Right lobe of liver (tissue), 6 donors: ENCODE measurements at regions not wholly inside any gene's neighbourhood (a gene's known extent, or its start where the extent isn't known, plus 50 kb on each side); places are given as distances from the start of the nearest gene placed in this dataset.
"Not testable (repeated sequence)": the region's sequence is repeated elsewhere in the genome, so short reads cannot be mapped to it uniquely, and the experiment has no call there.

ENCODE experiments used
- ATAC-seq, 4 donors: fragments of 200-7000 bp; cut with Tn5 transposase; one replicate each; pipeline ENCODE4 v1.9.1; 2020; ENCODE audit warnings: mild to moderate bottlenecking in 4 of 4, moderate library complexity in 4 of 4
- DNase-seq, 3 donors: peaks; one replicate each; pipeline ENCODE4 v3.0.0-alpha.2; 2020
- H3K27ac ChIP-seq, 3 donors: fragments of 200-600 bp; one replicate each; pipeline ENCODE4 v1.8.0; 2022
- H3K27me3 ChIP-seq, 2 donors: fragments of 200-600 bp; one replicate each; pipeline ENCODE4 v1.8.0; 2022
- H3K36me3 ChIP-seq, 4 donors: fragments of 200-600 bp; sonication (generic) in 1 of 4; one replicate each; pipeline versions ENCODE4 v1.5.1 to v1.8.0; 2017 to 2022; ENCODE audit warnings: control low read depth in 1 of 4
- H3K4me1 ChIP-seq, 4 donors: fragments of 200-600 bp; sonication (generic) in 1 of 4; one replicate each; pipeline versions ENCODE4 v1.5.1 to v1.8.0; 2017 to 2022; ENCODE audit warnings: control low read depth in 1 of 4
- H3K4me3 ChIP-seq, 3 donors: fragments of 200-600 bp; one replicate each; pipeline ENCODE4 v1.8.0; 2022
- H3K9me3 ChIP-seq, 4 donors: fragments of 200-600 bp; sonication (generic) in 1 of 4; one replicate each; pipeline versions ENCODE4 v1.5.1 to v1.8.0; 2017 to 2022; ENCODE audit warnings: control low read depth in 1 of 4
- WGBS: methylation state at CpG from one replicate; pipeline ENCODE4 v1.1.6; 2018; ENCODE audit warnings: low coverage, low lambda C conversion rate; ENCODE audit not compliant: insufficient coverage; ENCODE audit errors: missing lambda C conversion rate; 5-methylcytosine and 5-hydroxymethylcytosine counted together
- intact Hi-C, 2 donors: fragments of 100-400 bp; cut with DNase I; formaldehyde crosslinking; loops; one replicate each; pipeline versions ENCODE4 v1.11.2 to v1.14.1; 2022
- donor health status: DM: no; HTN: yes; CAD: no.
- donor health status: DM: no; HTN: no; CAD: no.
- donor health status: DM: no; HTN: no; CAD: no.
- donor health status: DM: no; HTN: yes; CAD: no.
- donor health status: DM: no; HTN: yes; CAD: no.

DNA sequence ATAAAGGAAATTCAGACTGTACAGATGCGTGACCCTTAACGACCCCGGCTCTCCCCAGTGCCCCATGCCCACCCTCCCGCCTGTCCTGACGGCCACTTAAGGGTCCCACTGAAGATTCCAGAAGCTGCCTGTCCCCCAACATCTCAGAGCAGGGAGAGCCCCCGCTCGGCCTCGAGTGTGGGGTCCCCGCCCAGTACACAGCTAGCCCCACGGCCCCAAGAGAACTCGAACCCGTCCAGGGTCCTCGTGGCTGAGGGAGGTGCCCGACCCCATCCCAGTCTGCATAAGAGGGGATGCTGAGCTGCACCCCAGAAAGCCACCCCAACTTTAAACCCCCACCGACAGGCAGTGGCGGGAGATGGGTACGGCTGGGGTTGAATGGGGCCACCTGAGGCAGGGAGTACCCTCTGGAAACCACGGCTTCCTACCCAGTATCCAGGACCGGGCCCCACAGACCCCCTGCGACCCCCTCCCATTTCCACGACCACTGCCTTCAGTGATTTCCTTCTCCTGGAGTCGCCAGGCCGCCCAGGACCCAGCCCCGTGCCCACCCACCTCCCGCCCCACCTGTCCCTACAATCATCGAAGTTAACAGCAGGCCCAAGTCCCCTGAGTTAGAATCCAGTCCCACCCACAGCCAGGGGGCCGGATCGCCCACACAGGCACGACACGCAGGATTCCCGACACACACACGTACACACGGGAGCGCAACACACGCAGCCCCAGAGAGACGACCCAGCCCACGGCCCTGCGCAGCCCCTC is 177.7 kb downstream of the SPATA31A1 start:
- ATAC-seq = peak in 1 of 4 donors; percentile 45
- DNase-seq, intact Hi-C loops, H3K27me3 ChIP-seq, H3K4me3 ChIP-seq, H3K4me1 ChIP-seq, H3K27ac ChIP-seq, H3K36me3 ChIP-seq, H3K9me3 ChIP-seq: not testable (repeated sequence)
- WGBS = 88% methylated on average over 6 of the region's 38 CpGs

DNA sequence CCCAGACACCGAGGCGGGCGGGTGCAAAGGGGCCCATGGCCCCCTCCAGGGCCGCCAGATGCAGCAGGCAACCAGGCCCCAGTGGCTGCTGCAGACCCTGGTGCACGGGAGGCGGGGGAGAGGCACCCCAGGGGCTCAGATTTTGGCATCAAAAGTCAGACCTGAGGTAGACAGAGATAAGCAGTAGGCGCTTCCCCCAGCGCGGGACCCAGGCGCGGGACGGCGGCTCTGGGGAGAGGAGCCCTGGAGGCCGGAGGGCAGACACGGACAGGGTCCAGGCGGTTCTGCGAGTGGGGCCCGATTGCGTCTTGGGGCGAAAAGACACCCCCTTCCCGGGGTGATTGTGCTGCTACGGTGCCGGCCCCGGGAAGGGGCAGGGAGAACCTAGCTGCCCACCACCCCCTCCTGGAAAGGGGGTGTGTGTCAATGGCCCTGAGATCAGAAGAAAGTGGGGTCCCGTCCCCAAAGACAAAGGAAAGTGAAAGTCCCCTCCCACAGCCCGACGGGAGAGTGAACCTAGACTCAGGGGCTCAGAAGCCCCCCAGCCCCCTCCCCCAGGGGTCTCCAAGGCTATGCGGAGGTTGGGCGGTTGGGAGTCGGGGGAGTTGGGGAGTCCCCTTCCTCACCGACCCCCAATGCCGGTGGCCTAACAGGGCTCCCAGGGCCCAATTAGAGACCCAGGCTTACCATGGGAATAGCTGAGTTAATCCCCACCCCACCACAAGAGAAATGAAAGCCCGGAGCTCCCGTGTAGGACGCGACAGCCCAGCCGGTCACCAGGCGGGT is 178.5 kb downstream of the SPATA31A1 start:
- 20% methylated on average over 1 of the region's 38 CpGs for WGBS
- DNase-seq = not testable (repeated sequence)

DNA sequence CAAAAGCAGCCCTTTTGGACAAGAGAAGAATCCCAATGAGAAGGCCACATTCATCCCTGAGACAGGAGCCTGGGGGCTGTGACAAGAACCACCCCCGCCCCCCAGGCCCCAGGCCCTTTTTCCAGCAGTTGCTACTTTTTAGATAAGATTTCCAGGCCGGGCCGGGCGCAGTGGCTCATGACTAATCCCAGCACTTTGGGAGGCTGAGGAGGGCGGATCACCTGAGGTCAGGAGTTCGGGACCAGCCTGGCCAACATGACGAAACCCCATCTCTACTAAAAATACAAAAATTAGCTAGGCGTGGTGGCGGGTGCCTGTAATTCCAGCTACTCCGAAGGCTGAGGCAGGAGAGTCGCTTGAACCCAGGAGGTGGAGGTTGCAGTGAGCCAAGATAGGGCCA is 179.4 kb downstream of the SPATA31A1 start:
- intact Hi-C loops, DNase-seq, H3K4me3 ChIP-seq, H3K27me3 ChIP-seq, H3K36me3 ChIP-seq, H3K4me1 ChIP-seq, H3K27ac ChIP-seq, ATAC-seq, H3K9me3 ChIP-seq: not testable (repeated sequence)
- WGBS = 79% methylated on average over 9 of the region's 11 CpGs

More for the DNA sequence above, 178.5 kb downstream of the SPATA31A1 start:
- H3K4me3 ChIP-seq, H3K27me3 ChIP-seq, H3K4me1 ChIP-seq, H3K36me3 ChIP-seq, H3K27ac ChIP-seq, intact Hi-C loops, H3K9me3 ChIP-seq: not testable (repeated sequence)
- peak in 1 of 4 donors; percentile 45 for ATAC-seq

DNA sequence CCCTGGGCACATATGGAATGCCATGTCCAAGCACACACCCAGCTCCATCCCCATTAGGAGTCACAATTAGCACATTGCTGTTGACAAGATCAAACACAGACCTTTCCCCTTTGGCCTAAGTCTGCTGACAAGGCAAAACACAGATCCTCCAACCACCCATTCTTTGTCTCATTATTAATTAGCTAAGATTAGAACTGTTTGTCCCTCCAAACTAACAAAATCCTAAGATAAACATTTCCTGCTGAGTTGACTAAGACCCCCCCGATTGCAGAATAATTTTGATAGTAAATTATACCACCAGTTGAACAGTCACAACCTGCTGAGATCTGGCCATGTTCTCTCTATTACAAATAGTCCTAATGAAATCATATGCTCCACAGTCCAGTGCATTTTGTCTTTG is 186.7 kb downstream of the SPATA31A1 start:
- H3K9me3 ChIP-seq, H3K27ac ChIP-seq, ATAC-seq, H3K4me3 ChIP-seq, DNase-seq, H3K4me1 ChIP-seq, H3K27me3 ChIP-seq, H3K36me3 ChIP-seq, intact Hi-C loops: not testable (repeated sequence)
- WGBS = 52% methylated on average over 1 of the region's 1 CpG

DNA sequence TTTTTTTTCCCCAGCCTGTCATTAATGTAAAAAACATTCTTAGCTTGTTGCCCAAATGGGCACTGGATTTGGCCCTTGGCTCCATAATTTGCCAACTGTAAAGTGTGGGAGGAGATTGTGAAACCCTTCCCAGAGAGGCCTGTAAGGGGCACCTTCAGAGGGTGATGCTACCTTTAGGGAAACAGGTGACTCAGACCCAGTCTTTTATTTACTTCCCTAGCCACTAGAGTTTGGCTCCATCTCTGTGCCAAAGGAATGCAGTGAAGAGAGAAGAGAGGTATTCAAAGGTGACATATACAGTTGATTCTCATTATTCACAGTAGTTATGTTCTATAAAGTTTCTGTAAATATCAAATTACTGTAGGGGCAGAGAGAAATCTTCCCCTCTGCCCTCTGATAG is 189.6 kb downstream of the SPATA31A1 start:
- ATAC-seq = peak in 1 of 4 donors; percentile 21
- DNase-seq, H3K9me3 ChIP-seq, H3K27ac ChIP-seq, H3K4me3 ChIP-seq, intact Hi-C loops, H3K4me1 ChIP-seq, H3K27me3 ChIP-seq, H3K36me3 ChIP-seq: not testable (repeated sequence)

DNA sequence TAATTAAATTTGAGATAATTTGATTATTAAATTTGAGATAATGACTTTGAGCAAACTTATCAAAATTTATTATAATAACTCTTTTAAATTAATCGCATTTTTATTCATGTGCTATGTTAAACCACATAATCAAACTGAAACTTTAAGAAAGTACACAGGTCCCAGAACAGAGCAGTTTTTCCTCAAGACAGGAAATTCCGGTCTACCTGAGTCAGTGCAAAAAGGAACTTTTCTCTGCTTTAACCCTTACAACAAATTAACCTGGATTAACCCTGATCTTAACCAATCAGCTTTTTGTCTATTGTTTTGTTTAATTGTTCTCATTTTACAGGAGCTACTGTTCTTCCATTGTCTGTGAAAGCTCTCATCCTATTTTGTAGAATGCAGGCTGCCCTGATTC is 195.1 kb downstream of the SPATA31A1 start:
- 54% methylated on average over 2 of the region's 2 CpGs for WGBS
- ATAC-seq, intact Hi-C loops, H3K36me3 ChIP-seq, H3K27me3 ChIP-seq, H3K4me3 ChIP-seq, H3K27ac ChIP-seq, DNase-seq, H3K9me3 ChIP-seq, H3K4me1 ChIP-seq: not testable (repeated sequence)

DNA sequence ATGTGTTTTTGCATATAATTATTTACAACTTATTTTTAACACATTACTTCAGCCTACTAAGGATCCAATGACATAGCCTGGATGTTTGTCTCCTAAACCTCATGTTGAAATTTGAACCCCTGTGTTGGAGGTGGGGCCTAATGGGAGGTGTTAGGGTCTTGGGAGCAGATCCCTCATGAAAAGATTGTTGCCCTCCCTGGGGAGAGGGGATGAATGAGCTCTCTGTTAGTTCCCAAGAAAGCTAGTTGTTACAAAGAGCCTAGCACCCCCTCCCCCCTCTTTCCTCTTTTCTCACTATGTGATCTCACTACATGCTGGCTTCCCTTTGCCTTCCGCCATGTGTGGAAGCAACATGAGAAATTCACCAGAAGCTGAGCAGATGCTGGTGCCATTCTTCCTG is 196.1 kb downstream of the SPATA31A1 start:
- H3K36me3 ChIP-seq, DNase-seq, H3K9me3 ChIP-seq, H3K27ac ChIP-seq, H3K4me3 ChIP-seq, H3K4me1 ChIP-seq, intact Hi-C loops, H3K27me3 ChIP-seq, ATAC-seq: not testable (repeated sequence)
- 91% methylated on average over 1 of the region's 1 CpG for WGBS

DNA sequence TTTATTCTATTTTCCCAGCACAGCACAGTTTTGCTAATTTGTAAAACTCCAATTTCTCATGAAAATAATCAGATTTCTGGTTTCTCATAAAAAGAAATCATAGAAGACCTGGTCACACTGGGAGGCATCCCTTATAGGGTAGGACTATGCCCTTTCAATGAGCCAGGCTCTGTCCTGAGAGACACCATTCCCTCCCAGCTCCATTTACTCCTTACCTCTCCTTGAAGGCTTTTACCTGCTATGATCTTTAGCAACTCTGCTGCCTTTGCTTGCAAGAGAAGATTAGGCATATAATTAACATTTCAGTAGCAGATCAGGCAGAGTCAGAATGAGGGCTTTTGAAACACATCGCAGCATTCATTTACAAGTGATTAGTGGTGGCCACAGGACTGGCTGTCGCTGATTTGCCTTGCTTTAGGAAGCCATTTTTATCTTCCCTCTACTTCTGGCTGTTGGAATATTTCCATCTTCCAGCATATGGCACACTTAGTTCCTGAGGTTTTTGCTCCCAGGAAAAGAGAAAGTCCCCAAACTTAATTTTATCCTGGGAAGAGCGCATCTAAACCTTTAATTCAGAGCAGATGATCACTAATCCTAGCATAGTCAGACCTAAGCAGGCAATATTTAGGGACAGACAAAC is 196.9 kb downstream of the SPATA31A1 start:
- DNase-seq, H3K27ac ChIP-seq, H3K4me3 ChIP-seq, H3K4me1 ChIP-seq, H3K27me3 ChIP-seq, H3K36me3 ChIP-seq, H3K9me3 ChIP-seq, ATAC-seq, intact Hi-C loops: not testable (repeated sequence)
- 29% methylated on average over 2 of the region's 3 CpGs for WGBS

DNA sequence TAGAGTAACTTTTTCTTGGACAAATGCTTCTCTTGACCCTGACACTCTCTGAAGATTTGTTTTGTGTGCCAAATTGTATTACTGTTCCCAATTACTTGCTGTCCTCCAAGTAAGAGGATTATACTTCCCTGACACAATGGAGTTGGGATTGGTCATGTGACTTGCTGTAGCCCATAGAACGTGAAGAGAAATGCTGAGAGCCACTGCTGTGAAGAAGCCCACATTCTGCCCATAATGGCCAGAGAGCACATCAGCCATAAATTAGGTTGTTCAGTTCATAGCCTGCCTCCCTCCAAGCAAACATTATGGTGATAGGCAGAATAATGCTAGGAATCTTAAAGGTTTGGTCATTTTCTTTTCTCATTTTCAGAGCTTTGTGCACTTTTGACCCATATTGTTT is 198.9 kb downstream of the SPATA31A1 start:
- H3K27ac ChIP-seq, H3K4me1 ChIP-seq, H3K27me3 ChIP-seq, DNase-seq, ATAC-seq, intact Hi-C loops, H3K36me3 ChIP-seq, H3K4me3 ChIP-seq, H3K9me3 ChIP-seq: not testable (repeated sequence)
- 11% methylated on average over 1 of the region's 1 CpG for WGBS
